HG03159 (cell line): ENCODE measurements at regions not wholly inside any gene's neighbourhood (a gene's known extent, or its start where the extent isn't known, plus 50 kb on each side); places are given as distances from the start of the nearest gene placed in this dataset.
"Not testable (repeated sequence)": the region's sequence is repeated elsewhere in the genome, so short reads cannot be mapped to it uniquely, and the experiment has no call there.

Experiments
- ATAC-seq: cut with Tn5 transposase; IDR thresholded peaks from one replicate; pipeline ENCODE4 v1.9.1; 2021; ENCODE audit warnings: mild to moderate bottlenecking, moderate library complexity; ENCODE audit not compliant: unreplicated experiment

- no peak for ATAC-seq
Measured at GRCh38 chr10:61023053-61023452, 79.1 kb upstream of the RHOBTB1 start.

- no peak for ATAC-seq
Measured at GRCh38 chr10:61021926-61022325, 77.9 kb upstream of the RHOBTB1 start.

DNA sequence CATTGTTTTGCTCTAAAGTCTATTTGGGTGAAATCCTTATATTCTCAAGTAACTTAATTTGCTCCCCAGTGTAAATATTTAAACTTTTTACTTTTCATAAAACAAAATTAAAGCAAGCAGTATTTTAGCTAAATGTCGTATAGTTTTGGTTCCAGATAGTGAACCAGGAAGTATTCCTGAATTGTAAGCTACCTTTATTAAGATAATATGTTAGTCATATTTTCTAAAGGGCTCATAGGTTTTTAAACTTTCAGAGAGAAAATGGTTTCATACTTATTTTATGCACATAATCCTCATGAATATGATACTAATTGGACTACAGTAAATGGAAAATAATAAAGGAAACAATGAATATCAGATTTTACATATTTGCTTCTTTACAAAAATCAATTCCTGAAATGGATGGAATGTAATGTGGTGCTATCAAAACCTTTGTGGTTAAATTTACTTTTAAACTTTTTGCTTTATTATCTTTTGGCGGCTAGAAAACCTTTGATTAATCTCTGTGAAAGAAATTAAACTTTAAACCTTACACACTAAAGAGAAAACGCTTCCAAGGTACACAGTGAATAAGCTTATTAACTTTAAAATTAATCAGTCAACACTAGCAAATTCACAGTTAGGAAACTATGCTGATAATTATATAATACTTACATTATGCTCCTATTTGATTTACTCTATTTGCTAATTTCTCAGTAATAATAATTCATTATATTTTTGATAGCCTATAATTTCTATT is 76.6 kb upstream of the RHOBTB1 start:
- ATAC-seq: no peak

DNA sequence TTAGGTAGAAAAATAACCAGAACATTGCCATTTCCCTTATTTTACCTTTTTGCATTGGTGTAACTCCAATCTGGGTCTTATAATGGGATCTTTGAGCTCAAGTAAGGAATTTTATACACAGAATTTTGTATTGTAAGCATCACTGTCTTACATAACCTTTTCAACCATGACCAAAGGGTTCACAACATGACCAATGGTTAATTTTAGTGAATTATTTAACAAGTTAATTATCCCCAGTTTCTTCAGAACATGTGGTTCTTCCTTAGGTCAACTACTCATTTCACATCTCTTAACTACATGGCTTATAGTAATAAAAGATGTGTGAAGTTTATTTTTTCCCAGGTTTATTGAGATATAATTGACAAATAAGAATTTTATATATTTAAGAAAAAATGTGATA is 74.2 kb upstream of the RHOBTB1 start:
- ATAC-seq: no peak

DNA sequence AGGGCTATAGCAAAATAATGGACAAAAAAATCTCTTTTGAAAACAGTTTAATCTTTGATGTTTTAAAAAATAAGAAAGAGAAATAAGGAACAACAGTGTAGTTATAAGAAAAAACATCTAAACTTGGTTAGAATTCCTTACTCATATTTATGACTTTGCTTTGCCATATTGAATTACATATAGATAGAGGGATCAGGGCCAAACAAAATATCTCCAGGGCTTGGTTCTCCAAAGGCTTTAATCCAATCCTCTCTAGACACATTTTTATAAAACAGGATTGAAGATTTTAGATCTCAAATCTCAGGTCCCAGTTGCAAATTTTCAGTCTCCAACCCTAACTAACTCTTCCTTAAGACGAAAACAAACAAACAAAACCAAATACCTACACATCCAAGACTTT is 72.6 kb upstream of the RHOBTB1 start:
- ATAC-seq: no peak

DNA sequence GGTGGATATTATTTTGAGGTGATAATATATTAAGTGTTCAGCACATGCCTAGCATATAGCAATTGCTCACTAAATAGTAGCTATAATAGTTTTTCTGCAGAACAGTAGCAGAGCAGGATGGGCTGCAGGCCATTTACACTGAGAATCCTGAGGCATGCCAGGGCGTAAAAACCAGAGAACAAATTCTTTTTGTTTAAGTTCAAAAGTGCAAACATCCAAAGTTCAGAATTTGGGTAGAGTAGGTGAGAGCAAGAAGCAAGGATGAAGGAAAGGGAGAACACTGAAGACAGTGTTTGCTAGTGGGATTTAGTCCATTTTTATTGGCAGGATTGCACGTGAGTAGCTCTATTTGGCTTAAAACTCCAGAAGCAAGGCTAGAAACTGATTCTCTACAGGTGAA is 72.0 kb upstream of the RHOBTB1 start:
- no peak for ATAC-seq

DNA sequence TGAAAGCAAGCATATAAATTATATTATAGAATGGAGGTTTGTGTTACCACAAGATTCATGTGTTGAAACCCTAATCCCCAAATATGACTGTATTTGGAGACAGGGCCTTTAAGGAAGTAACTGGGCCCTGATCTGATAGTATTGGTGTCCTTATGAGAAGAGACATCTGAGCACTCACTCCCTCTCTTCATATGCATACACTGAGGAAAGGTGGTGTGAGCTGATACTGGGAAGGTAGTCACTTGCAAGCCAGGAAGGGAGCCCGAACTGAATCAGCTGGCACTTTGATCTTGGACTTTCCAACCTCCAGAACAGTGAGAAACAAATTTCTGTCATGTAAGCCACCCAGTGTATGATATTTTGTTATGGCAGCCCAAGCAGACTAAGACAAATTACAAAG is 66.9 kb upstream of the RHOBTB1 start:
- no peak for ATAC-seq

GRCh38 chr10:61003069-61003468 is 59.1 kb upstream of the RHOBTB1 start:
- not testable (repeated sequence) for ATAC-seq

DNA sequence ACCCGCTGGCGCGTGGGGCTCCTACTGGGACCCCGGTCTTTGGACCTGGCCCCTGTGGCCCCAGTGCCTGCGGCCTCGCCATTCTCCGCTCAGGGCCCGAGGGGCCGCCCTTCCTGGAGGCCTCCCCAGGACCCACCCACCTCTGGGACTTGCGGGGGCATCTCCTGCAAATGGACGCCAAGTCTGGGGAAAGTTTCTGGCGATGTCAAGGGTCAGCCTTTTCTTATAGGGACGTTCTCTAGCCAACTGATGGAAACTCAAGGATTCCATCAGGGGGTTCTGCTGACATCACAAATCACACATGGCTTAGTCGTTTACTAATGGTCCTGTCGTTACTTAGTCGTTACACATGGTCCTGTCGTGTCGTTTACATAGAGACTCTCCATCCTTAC is 57.7 kb upstream of the RHOBTB1 start:
- ATAC-seq: no peak

- ATAC-seq: no peak
Measured at GRCh38 chr10:61000769-61001730, 57.1 kb upstream of the RHOBTB1 start.

DNA sequence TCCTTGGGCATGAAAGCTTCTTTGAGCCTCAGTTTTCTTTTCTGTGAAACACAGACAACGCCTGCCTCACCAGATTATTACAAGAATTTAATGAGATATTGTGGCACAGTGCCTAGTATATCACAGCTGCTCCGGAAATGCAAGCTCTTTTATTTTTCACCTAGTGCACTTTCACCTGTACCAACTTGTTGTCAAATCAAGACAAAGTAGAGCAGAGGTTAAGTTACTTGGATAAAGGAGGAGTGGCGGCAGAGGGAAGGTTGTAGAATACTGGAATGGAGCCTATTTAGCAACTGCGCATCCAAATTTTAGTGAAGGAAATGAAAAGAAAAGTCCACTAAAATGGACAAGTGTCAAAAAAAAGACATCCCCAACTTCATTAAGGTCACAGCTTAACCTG is 54.9 kb upstream of the RHOBTB1 start:
- ATAC-seq: no peak

GRCh38 chr10:60994128-60994527 is 50.1 kb upstream of the RHOBTB1 start:
- no peak for ATAC-seq
